Gastroesophageal sphincter (tissue), 4 donors: ENCODE measurements at regions not wholly inside any gene's neighbourhood (a gene's known extent, or its start where the extent isn't known, plus 50 kb on each side); places are given as distances from the start of the nearest gene placed in this dataset.

Experiments
- ATAC-seq: fragments of 150-250 bp; one replicate; pipeline ENCODE4 v1.9.1; 2016; ENCODE audit warnings: mild to moderate bottlenecking, moderate library complexity
- H3K27ac ChIP-seq, 4 donors: fragments of 200-600 bp; sonication (generic) in 3 of 4; 1 replicate in 3 of 4; 2 replicates in 1 of 4; pipeline ENCODE4 v1.5.1; 2016 to 2019
- H3K27me3 ChIP-seq: fragments of 200-600 bp; sonication (generic); one replicate; pipeline ENCODE4 v1.5.1; 2019
- H3K36me3 ChIP-seq, 2 donors: fragments of 200-600 bp; sonication (generic); one replicate each; pipeline ENCODE4 v1.5.1; 2019; ENCODE audit warnings: control low read depth in 1 of 2
- H3K4me1 ChIP-seq, 3 donors: fragments of 200-600 bp; sonication (generic); 1 replicate in 2 of 3; 2 replicates in 1 of 3; pipeline ENCODE4 v1.5.1; 2016 to 2019; ENCODE audit warnings: control low read depth in 2 of 3
- H3K4me3 ChIP-seq, 2 donors: fragments of 200-600 bp; sonication (generic); one replicate each; pipeline ENCODE4 v1.5.1; 2019; ENCODE audit warnings: mild to moderate bottlenecking in 1 of 2, moderate library complexity in 1 of 2
- H3K9me3 ChIP-seq, 3 donors: fragments of 200-600 bp; sonication (generic); one replicate each; pipeline ENCODE4 v1.5.1; 2017 to 2019; ENCODE audit warnings: control low read depth in 2 of 3
- CTCF ChIP-seq, 4 experiments: fragments of 200-600 bp in 2 of 4; fragments of 450-650 bp in 2 of 4; sonication (generic) in 1 of 4; IDR thresholded peaks; one replicate each; pipeline ENCODE4 v1.5.1; 2017 to 2019; ENCODE audit warnings: antibody characterized with exemption in 4 of 4, mild to moderate bottlenecking in 2 of 4, moderate library complexity in 2 of 4
- EP300 ChIP-seq: sonication (generic); formaldehyde crosslinking; IDR thresholded peaks from one replicate; pipeline ENCODE4 v1.6.1; 2017; ENCODE audit warnings: antibody characterized with exemption, mild to moderate bottlenecking
- POLR2A ChIP-seq, 2 donors: fragments of 450-650 bp; IDR thresholded peaks; one replicate each; pipeline ENCODE4 v1.6.1; 2017; ENCODE audit warnings: antibody characterized with exemption in 2 of 2, mild to moderate bottlenecking in 2 of 2, moderate library complexity in 1 of 2
- POLR2AphosphoS5 ChIP-seq: sonication (generic); formaldehyde crosslinking; IDR thresholded peaks from one replicate; pipeline ENCODE4 v1.6.1; 2017; ENCODE audit warnings: antibody characterized with exemption
- WGBS, 2 donors: methylation state at CpG; one replicate each; pipeline ENCODE4 v1.1.5; 2018; ENCODE audit warnings: low coverage in 1 of 2; 5-methylcytosine and 5-hydroxymethylcytosine counted together

- no peak overlapping the region for H3K4me3 ChIP-seq
- ATAC-seq, result no peak
- H3K9me3 ChIP-seq, result no peaks in the 10 kb centered on the region
- TF ChIP-seq EP300 (no peak), POLR2AphosphoS5 (no peak), CTCF (IDR thresholded peaks at IDR 0.05) (no peak), POLR2A (IDR thresholded peaks at IDR 0.05) (no peak)
- H3K36me3 ChIP-seq, result no peaks in the 10 kb centered on the region
- H3K27me3 ChIP-seq, result no peaks in the 10 kb centered on the region
- H3K4me1 ChIP-seq, result peaks cover 0 to 5% (median 0%) of the 10 kb centered on the region in 3 donors
- H3K27ac ChIP-seq, result no peak overlapping the region
Measured at GRCh38 chr20:54362283-54362682, 113.1 kb upstream of the DOK5 start.

GRCh38 chr20:54364365-54364764 is 111.0 kb upstream of the DOK5 start:
- Histone ChIP-seq H3K9me3 (no peaks in the 10 kb centered on the region), H3K27me3 (no peaks in the 10 kb centered on the region), H3K4me3 (no peak overlapping the region), H3K36me3 (no peaks in the 10 kb centered on the region), H3K27ac (no peak overlapping the region), H3K4me1 (no peaks in the 10 kb centered on the region)
- TF ChIP-seq CTCF (IDR thresholded peaks at IDR 0.05), result no peak
- no peak for TF ChIP-seq EP300
- no peak for TF ChIP-seq POLR2A (IDR thresholded peaks at IDR 0.05)
- no peak for TF ChIP-seq POLR2AphosphoS5
- no peak for ATAC-seq

- Histone ChIP-seq H3K9me3 (no peaks in the 10 kb centered on the region), H3K27ac (no peak overlapping the region), H3K4me3 (no peak overlapping the region), H3K36me3 (no peaks in the 10 kb centered on the region), H3K27me3 (no peaks in the 10 kb centered on the region), H3K4me1 (no peaks in the 10 kb centered on the region)
- WGBS, 2 donors, result 73 to 76% methylated on average over 6 of the region's 6 CpGs
- no peak for TF ChIP-seq POLR2A (IDR thresholded peaks at IDR 0.05)
- no peak for TF ChIP-seq EP300
- TF ChIP-seq CTCF (IDR thresholded peaks at IDR 0.05), result no peak
- no peak for TF ChIP-seq POLR2AphosphoS5
- no peak for ATAC-seq
Measured at GRCh38 chr20:54364919-54365318, 110.5 kb upstream of the DOK5 start.

- Histone ChIP-seq H3K4me3 (no peak overlapping the region), H3K27ac (no peak overlapping the region), H3K36me3 (no peaks in the 10 kb centered on the region), H3K27me3 (no peaks in the 10 kb centered on the region), H3K9me3 (no peaks in the 10 kb centered on the region), H3K4me1 (no peaks in the 10 kb centered on the region)
- 90 to 97% methylated on average over 5 of the region's 5 CpGs for WGBS, 2 donors
- ATAC-seq, result no peak
- TF ChIP-seq EP300, result no peak
Measured at GRCh38 chr20:54366669-54367344, 108.6 kb upstream of the DOK5 start.

GRCh38 chr20:54368570-54368969 is 106.8 kb upstream of the DOK5 start:
- Histone ChIP-seq H3K4me3 (no peak overlapping the region), H3K36me3 (no peaks in the 10 kb centered on the region), H3K27me3 (no peaks in the 10 kb centered on the region), H3K9me3 (no peaks in the 10 kb centered on the region), H3K4me1 (no peaks in the 10 kb centered on the region), H3K27ac (no peak overlapping the region)
- 44 to 47% methylated on average over 6 of the region's 6 CpGs for WGBS, 2 donors
- no peak for TF ChIP-seq POLR2AphosphoS5
- TF ChIP-seq EP300, result no peak
- TF ChIP-seq POLR2A (IDR thresholded peaks at IDR 0.05), result no peak
- no peak for TF ChIP-seq CTCF (IDR thresholded peaks at IDR 0.05)
- ATAC-seq, result no peak
